Astrocyte (in vitro differentiated cells and primary cell): ENCODE measurements at regions not wholly inside any gene's neighbourhood (a gene's known extent, or its start where the extent isn't known, plus 50 kb on each side); places are given as distances from the start of the nearest gene placed in this dataset.

Experiments
- DNase-seq: peaks from one replicate; pipeline ENCODE4 v3.0.0-alpha.2; 2010; ENCODE audit warnings: low read depth
- FAIRE-seq: peaks from 2 replicates; lab custom pipeline; 2011; peaks lifted over from hg19 to GRCh38; lab: Jason Lieb, UNC
- H2AFZ ChIP-seq: 2 replicates; pipeline ENCODE4 v1.6.0; 2012; ENCODE audit warnings: low read depth, low read length, inconsistent platforms
- H3K27ac ChIP-seq: 2 replicates; pipeline ENCODE4 v1.5.1; 2011; ENCODE audit warnings: low read depth, low read length, inconsistent platforms
- H3K27me3 ChIP-seq: 2 replicates; pipeline ENCODE4 v1.6.0; 2011; ENCODE audit warnings: low read length, inconsistent platforms; ENCODE audit not compliant: insufficient read depth
- H3K36me3 ChIP-seq: 2 replicates; pipeline ENCODE4 v1.5.1; 2011; ENCODE audit warnings: low read length, inconsistent platforms; ENCODE audit not compliant: insufficient read depth
- H3K4me1 ChIP-seq: 2 replicates; pipeline ENCODE4 v1.5.1; 2011; ENCODE audit warnings: low read length, inconsistent platforms; ENCODE audit not compliant: insufficient read depth
- H3K4me2 ChIP-seq: 2 replicates; pipeline ENCODE4 v1.6.0; 2012; ENCODE audit warnings: low read length, inconsistent platforms
- H3K4me3 ChIP-seq: 2 replicates; pipeline ENCODE4 v1.5.1; 2011; ENCODE audit warnings: low read depth, mild to moderate bottlenecking, low read length, inconsistent platforms; ENCODE audit not compliant: insufficient read depth
- H3K79me2 ChIP-seq: 2 replicates; pipeline ENCODE4 v1.6.0; 2012; ENCODE audit warnings: mild to moderate bottlenecking, low read length, inconsistent platforms; ENCODE audit not compliant: insufficient read depth
- H3K9ac ChIP-seq: 2 replicates; pipeline ENCODE4 v1.6.0; 2012; ENCODE audit warnings: mild to moderate bottlenecking, low read length, inconsistent platforms
- H3K9me3 ChIP-seq: 2 replicates; pipeline ENCODE4 v1.5.1; 2012; ENCODE audit warnings: low read depth, mild to moderate bottlenecking, low read length, inconsistent platforms; ENCODE audit not compliant: insufficient read depth
- H4K20me1 ChIP-seq: 2 replicates; pipeline ENCODE4 v1.6.0; 2012; ENCODE audit warnings: low read length, inconsistent platforms; ENCODE audit not compliant: insufficient read depth
- H3K27ac Mint-ChIP-seq: one replicate; pipeline ENCODE4 v1.8.0; 2021; ENCODE audit warnings: mild to moderate bottlenecking, mixed read lengths; ENCODE audit not compliant: unreplicated experiment
- H3K27me3 Mint-ChIP-seq: one replicate; pipeline ENCODE4 v1.8.0; 2021; ENCODE audit warnings: low read depth, mixed read lengths; ENCODE audit not compliant: unreplicated experiment
- H3K36me3 Mint-ChIP-seq: one replicate; pipeline ENCODE4 v1.8.0; 2021; ENCODE audit warnings: low read depth, mixed read lengths; ENCODE audit not compliant: unreplicated experiment
- H3K4me1 Mint-ChIP-seq: one replicate; pipeline ENCODE4 v1.8.0; 2021; ENCODE audit warnings: low read depth, mixed read lengths; ENCODE audit not compliant: unreplicated experiment
- H3K4me3 Mint-ChIP-seq: one replicate; pipeline ENCODE4 v1.8.0; 2021; ENCODE audit warnings: mild to moderate bottlenecking, moderate library complexity, mixed read lengths; ENCODE audit not compliant: unreplicated experiment
- H3K9me3 Mint-ChIP-seq: one replicate; pipeline ENCODE4 v1.8.0; 2021; ENCODE audit warnings: mild to moderate bottlenecking, mixed read lengths; ENCODE audit not compliant: unreplicated experiment
- EZH2 ChIP-seq: IDR thresholded peaks from 2 replicates; pipeline ENCODE4 v1.6.1; 2012; ENCODE audit warnings: mild to moderate bottlenecking, low read length, inconsistent platforms; ENCODE audit not compliant: insufficient read depth
- TF ChIP-seq, protein P1 (sequence below): IDR thresholded peaks from 2 replicates; pipeline ENCODE4 v1.5.1; 2011; ENCODE audit warnings: low read depth, mild to moderate bottlenecking, inconsistent platforms, low read length, moderate library complexity; ENCODE audit not compliant: insufficient read depth

DNA sequence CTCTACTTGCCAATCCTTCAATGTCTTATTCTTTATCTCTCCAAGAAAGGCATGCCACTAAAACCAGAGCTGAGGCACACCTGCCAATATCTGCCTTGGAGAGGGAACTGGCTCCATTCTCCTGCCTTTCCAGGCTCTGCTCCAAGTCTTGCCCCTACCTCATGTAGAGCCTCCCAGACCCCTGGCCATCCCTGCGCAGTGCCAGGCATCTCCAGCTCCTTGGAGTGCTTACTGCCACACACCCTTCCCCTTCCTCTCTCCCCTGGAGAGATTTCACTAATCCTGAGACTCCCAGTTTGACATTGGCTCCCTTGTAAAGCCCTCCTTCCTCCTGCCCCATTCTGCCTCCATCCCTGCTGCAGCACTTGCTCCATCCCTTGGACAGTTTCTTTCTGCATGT lies 255.2 kb upstream of the ZMIZ1 start:
- H3K4me3 Mint-ChIP-seq, result no peak overlapping the region
- H3K4me2 ChIP-seq, result no peak overlapping the region
- no peaks in the 10 kb centered on the region for H3K9me3 ChIP-seq
- H3K4me1 Mint-ChIP-seq, result no peaks in the 10 kb centered on the region
- H3K36me3 Mint-ChIP-seq, result no peaks in the 10 kb centered on the region
- FAIRE-seq (no peak), DNase-seq (no peak)
- peaks cover 67% of the 10 kb centered on the region for H3K27me3 Mint-ChIP-seq
- peaks cover 25% of the 10 kb centered on the region for H3K27me3 ChIP-seq
- no peaks in the 10 kb centered on the region for H4K20me1 ChIP-seq
- no peak for TF ChIP-seq EZH2
- TF ChIP-seq, protein P1, sequence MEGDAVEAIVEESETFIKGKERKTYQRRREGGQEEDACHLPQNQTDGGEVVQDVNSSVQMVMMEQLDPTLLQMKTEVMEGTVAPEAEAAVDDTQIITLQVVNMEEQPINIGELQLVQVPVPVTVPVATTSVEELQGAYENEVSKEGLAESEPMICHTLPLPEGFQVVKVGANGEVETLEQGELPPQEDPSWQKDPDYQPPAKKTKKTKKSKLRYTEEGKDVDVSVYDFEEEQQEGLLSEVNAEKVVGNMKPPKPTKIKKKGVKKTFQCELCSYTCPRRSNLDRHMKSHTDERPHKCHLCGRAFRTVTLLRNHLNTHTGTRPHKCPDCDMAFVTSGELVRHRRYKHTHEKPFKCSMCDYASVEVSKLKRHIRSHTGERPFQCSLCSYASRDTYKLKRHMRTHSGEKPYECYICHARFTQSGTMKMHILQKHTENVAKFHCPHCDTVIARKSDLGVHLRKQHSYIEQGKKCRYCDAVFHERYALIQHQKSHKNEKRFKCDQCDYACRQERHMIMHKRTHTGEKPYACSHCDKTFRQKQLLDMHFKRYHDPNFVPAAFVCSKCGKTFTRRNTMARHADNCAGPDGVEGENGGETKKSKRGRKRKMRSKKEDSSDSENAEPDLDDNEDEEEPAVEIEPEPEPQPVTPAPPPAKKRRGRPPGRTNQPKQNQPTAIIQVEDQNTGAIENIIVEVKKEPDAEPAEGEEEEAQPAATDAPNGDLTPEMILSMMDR, result no peak
- no peak overlapping the region for H3K4me3 ChIP-seq
- no peak overlapping the region for H3K27ac ChIP-seq
- no peaks in the 10 kb centered on the region for H3K36me3 ChIP-seq
- no peak overlapping the region for H2AFZ ChIP-seq
- H3K9me3 Mint-ChIP-seq, result peaks cover 4% of the 10 kb centered on the region
- H3K79me2 ChIP-seq, result no peaks in the 10 kb centered on the region
- no peak overlapping the region for H3K27ac Mint-ChIP-seq
- H3K9ac ChIP-seq, result no peak overlapping the region
- no peaks in the 10 kb centered on the region for H3K4me1 ChIP-seq

DNA sequence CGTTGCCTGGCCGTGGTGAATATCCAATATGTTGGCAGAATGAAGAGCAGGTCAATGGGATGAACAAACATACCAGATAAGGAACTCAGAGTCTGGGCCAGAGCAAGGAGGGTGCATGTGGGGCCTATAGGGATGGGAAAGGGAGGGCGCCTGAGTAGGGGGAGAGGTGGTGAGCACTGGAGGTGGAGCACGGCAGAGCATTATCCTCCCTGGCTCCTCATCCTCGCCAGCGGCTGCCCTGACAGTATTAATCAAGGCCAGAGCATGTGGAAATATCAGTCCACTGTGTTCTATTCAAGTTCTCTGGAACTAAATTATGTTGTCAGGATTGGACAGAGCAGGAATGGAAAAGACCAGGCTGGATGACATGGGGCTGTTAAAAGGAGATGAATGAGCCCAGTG lies 254.8 kb upstream of the ZMIZ1 start:
- H3K36me3 Mint-ChIP-seq, result no peaks in the 10 kb centered on the region
- DNase-seq (no peak), FAIRE-seq (no peak)
- H3K27me3 Mint-ChIP-seq, result peaks cover 66% of the 10 kb centered on the region
- no peak for TF ChIP-seq EZH2
- TF ChIP-seq, protein P1, result no peak
- H3K4me2 ChIP-seq, result no peak overlapping the region
- H4K20me1 ChIP-seq, result no peaks in the 10 kb centered on the region
- H3K4me1 Mint-ChIP-seq, result no peaks in the 10 kb centered on the region
- no peaks in the 10 kb centered on the region for H3K9me3 ChIP-seq
- no peak overlapping the region for H3K9ac ChIP-seq
- H3K4me3 ChIP-seq, result no peak overlapping the region
- no peak overlapping the region for H3K4me3 Mint-ChIP-seq
- H3K27ac ChIP-seq, result no peak overlapping the region
- peaks cover 25% of the 10 kb centered on the region for H3K27me3 ChIP-seq
- no peaks in the 10 kb centered on the region for H3K36me3 ChIP-seq
- H3K79me2 ChIP-seq, result no peaks in the 10 kb centered on the region
- H3K27ac Mint-ChIP-seq, result no peak overlapping the region
- peaks cover 2% of the 10 kb centered on the region for H3K9me3 Mint-ChIP-seq
- H2AFZ ChIP-seq, result no peak overlapping the region
- no peaks in the 10 kb centered on the region for H3K4me1 ChIP-seq

DNA sequence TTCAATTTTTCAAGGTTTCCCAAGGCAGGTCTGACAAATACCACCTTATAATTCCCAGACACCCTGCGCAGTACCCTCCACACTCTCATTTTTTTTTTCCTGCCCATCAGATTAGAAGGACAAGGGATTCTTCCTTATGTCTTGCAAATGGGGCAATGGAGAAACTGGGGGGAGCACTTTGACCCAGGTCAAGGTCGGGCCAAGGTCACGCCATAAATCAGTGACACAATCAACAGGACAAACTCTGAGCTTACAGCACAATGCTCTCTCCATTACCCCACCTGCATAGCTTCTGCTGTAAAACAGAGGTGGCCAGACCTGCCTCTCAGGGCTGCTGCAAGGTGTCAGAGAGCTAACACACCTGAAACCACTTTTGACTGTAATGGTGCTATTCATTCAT lies 254.4 kb upstream of the ZMIZ1 start:
- no peaks in the 10 kb centered on the region for H4K20me1 ChIP-seq
- TF ChIP-seq EZH2, result no peak
- TF ChIP-seq, protein P1, result no peak
- no peak for FAIRE-seq

More for the DNA sequence above, 254.4 kb upstream of the ZMIZ1 start:
- H3K4me1 ChIP-seq, result no peaks in the 10 kb centered on the region
- H3K9me3 ChIP-seq, result no peaks in the 10 kb centered on the region
- H3K36me3 ChIP-seq, result no peaks in the 10 kb centered on the region
- no peak overlapping the region for H3K4me3 Mint-ChIP-seq
- no peak overlapping the region for H2AFZ ChIP-seq
- H3K36me3 Mint-ChIP-seq, result no peaks in the 10 kb centered on the region
- peaks cover 25% of the 10 kb centered on the region for H3K27me3 ChIP-seq
- H3K79me2 ChIP-seq, result no peaks in the 10 kb centered on the region
- H3K27ac Mint-ChIP-seq, result no peak overlapping the region
- H3K9me3 Mint-ChIP-seq, result no peaks in the 10 kb centered on the region
- DNase-seq, result no peak
- H3K4me1 Mint-ChIP-seq, result no peaks in the 10 kb centered on the region
- H3K27me3 Mint-ChIP-seq, result peaks cover 64% of the 10 kb centered on the region
- H3K27ac ChIP-seq, result no peak overlapping the region
- H3K4me3 ChIP-seq, result no peak overlapping the region
- H3K4me2 ChIP-seq, result no peak overlapping the region
- H3K9ac ChIP-seq, result no peak overlapping the region
